ENCODE measurements at regions not wholly inside any gene's neighbourhood (a gene's known extent, or its start where the extent isn't known, plus 50 kb on each side); places are given as distances from the start of the nearest gene placed in this dataset.

- DNase-seq, result no peak
These were observed 213.0 kb upstream of the SETBP1 start for GRCh38 chr18:44467718-44468117.

DNA sequence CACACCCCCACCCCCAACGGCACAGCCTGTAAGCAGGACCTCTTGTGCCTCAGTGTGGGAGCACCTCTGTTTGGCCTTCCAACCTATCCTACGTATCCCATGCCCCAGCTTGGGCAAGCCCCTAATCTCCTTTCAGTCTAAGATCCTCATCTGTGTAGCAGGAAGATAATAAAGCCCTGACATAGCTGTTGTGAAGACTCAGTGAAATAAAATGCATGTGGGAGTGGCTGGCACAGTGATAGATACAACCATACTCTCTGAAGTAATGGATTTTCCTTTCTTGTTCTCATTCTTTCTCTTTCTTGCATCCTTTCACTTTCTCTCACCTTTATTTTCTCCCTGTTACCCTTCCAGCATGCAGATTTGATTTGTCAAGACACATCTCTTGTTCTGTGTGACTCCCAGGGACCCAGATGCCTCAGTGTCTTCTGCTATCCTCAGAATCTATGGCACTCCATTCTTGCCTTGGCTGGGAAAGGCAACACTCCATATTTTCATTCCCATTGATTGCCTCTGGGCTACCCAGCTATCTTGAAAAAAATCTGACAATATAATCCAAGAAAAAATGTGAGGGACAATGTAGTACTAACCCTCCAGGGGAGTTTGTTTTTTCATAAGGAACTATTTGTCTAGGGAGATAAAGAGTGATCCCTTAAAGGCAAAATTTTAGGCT lies 207.2 kb upstream of the SETBP1 start:
- no peak for DNase-seq

GRCh38 chr18:44474067-44474411 lies 206.6 kb upstream of the SETBP1 start:
- no peak for DNase-seq

DNA sequence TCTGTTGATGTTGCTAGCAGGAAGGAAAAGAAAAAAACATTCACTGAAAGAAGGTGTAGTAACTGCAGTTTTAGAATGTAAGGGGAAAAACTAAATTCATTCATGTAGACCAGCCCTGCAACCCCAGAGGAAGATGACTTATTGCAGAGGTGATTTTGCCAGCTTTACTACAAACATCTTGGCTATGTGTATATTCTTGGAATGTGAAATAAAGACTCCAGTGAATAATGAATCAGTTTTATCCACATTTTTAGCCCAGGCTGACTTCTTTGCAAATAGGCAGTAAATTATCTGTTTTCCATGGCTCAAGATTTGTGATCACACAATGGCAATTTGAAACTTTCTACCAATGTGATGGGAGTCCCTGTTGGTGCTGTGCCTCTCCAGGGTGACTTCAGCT lies 206.1 kb upstream of the SETBP1 start:
- no peak for DNase-seq

DNA sequence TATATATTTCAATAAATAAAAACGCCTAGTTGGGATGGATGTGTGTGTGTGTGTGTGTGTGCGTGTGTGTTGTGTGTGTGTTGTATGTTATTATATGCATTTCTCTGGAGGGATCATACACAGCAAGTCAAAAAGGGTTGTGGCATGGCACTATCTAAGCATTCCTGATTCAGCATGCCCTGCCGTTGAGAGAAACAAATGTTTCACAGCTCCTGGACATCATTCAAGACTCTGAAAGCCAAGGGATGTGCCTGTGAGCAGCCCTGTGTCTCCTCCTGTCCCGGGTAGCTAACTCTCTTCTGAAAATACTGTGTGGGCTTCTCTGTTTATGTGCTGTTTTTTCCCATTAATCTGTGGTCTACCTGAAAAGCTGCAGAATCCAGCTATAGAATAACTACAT lies 197.9 kb upstream of the SETBP1 start:
- no peak for DNase-seq

GRCh38 chr18:44495151-44495550 lies 185.5 kb upstream of the SETBP1 start:
- no peak for DNase-seq

DNA sequence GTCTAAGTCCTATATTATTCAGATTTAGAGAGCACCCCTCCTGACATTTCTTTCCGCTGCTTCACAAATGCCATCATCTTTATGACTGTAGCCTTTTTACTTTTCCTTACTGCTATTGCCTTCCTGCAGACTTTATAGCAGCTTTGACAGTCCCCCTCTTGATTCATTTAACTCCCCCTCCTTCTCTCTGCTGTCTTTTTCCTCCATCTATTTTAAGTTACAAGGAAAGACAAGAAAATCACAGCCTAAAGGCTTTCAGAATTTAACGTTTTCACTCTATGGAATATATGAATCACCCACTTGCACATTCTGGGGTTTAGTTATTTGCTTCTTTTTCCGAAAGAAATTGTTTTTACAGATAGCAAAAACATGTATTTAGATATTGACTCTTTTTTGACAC lies 183.4 kb upstream of the SETBP1 start:
- no peak for DNase-seq

- DNase-seq, result no peak
These were observed 182.8 kb upstream of the SETBP1 start for GRCh38 chr18:44497757-44498490.

- no peak for DNase-seq
These were observed 179.7 kb upstream of the SETBP1 start for GRCh38 chr18:44500808-44501610.

DNA sequence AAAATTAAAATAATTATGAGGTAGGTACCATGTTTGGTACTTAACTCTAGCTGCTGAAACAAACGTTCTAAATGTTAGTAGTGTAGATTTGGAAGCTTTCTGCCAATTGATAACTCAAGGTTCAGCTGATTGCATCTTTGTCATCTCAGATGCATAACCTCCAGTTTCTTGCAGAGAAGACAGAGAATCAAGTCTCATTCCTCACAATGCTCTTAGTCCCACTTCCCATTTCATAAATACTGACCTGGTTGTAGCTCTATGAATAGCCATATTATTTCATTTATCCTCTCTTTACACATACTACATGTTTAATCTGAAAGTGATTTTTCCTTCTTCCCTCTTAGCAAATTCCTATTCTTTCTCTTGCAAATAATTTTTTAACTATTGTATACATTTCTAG lies 178.5 kb upstream of the SETBP1 start:
- no peak for DNase-seq

- DNase-seq, result no peak
These were observed 177.9 kb upstream of the SETBP1 start for GRCh38 chr18:44502790-44503189.

GRCh38 chr18:44503854-44504253 lies 176.8 kb upstream of the SETBP1 start:
- no peak for DNase-seq

- DNase-seq, result peak; percentile 28
These were observed 172.9 kb upstream of the SETBP1 start for GRCh38 chr18:44507729-44508325.

DNA sequence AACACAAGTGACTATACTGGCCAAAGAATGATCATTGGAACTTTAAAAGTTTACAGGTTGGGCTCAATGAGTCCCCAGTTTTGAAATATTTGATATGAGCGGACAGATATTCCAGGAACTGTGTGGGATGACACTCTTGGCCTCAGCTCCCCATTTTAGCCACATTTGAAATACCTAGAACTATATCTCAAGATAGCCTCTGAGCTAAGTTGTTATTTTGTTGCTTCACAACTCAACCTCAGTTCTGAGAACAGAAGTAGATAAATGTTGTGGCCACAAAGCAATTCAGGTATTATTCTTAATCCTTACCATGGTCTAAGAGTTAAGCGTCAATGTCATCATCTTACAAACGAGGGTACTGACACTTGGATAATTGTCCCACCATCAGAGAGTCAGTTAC lies 172.2 kb upstream of the SETBP1 start:
- DNase-seq, result no peak

DNA sequence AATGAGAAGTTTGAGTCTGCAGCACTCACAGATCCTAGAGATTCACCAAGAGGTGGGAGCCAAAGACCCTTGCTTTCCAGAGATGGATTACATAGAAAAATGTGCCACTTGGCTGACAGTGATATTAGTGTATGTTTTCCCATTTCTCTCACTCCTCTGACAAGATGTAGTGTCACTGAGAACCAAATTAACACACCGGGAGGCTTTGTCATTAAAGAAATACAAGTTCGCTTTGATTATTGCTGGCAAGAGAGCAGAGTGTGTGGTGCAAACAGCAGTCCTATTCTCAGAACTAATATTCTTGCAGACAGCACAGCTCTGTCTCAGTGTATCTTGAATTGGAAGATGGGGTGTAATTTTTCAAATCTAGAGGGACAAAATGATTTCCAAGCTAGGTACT lies 171.6 kb upstream of the SETBP1 start:
- DNase-seq, result no peak

- no peak for DNase-seq
These were observed 170.3 kb upstream of the SETBP1 start for GRCh38 chr18:44510390-44510789.

GRCh38 chr18:44513233-44513632 lies 167.5 kb upstream of the SETBP1 start:
- no peak for DNase-seq

GRCh38 chr18:44514106-44514505 lies 166.6 kb upstream of the SETBP1 start:
- no peak for DNase-seq

DNA sequence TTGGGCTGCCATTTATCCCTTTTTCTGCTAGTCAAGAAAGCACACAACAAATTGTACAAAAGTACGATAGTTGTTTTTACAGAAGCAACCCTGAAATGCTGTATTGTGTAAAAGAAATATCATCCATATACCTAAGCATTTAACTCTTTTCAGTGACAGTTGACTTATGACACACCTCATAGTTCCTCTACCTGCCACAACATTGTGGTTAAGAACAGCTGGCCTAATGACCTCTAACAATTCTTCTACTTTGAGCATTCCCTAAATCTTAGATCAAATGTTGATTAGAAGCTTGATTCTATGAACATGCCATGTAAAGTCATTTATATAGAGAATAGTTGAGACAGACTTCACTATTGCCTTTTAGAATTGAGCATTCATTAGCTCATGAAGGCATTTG lies 165.9 kb upstream of the SETBP1 start:
- no peak for DNase-seq

- no peak for DNase-seq
These were observed 164.2 kb upstream of the SETBP1 start for GRCh38 chr18:44516450-44516849.

DNA sequence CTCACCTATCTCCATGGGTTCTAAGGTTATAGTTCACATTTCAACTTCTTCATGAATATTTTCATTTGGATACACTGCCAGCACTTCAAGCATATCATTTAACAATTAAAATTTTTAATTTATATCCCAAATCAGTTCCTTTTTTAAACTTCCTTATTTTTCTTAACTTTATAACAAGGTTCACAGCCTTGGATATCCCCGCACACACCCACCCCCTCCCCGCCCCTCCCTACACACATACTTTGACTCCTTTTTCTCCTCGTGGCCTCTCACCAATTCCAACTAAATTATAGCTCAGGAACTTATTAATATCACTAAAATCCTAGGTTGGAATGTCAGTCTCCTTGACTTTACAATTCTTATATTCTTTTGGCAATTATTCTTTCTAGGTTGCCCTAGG lies 163.6 kb upstream of the SETBP1 start:
- no peak for DNase-seq

GRCh38 chr18:44518091-44518615 lies 162.5 kb upstream of the SETBP1 start:
- no peak for DNase-seq

DNA sequence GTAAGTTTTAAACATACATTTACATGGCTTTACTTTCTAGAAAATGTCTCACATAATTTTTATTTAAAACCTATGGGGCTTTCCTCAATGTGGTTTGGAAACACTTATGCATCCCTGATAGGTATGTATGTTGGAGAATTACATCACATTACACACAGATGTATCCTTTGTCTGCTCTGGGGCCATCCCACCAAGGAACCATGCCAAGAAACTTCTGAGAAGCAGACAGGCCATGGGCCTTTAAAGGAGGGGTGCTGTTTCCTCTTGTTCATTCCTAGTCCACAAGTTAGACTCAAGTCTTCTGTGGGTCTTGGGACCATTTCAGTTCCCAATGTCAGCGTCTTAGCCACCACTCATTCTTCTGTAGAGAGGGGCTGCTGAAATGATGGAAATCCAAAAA lies 162.0 kb upstream of the SETBP1 start:
- no peak for DNase-seq
